Calu3 (cell line): ENCODE measurements at regions not wholly inside any gene's neighbourhood (a gene's known extent, or its start where the extent isn't known, plus 50 kb on each side); places are given as distances from the start of the nearest gene placed in this dataset.

Source experiments
- BruUV-seq: library from RNA; stranded (reverse); fragments of 400-500 nt; replicated peaks from 2 replicates; lab custom pipeline; 2021; lab: Mats Ljungman, UMichigan
- CTCF ChIA-PET: fragments of 300-600 bp; sonication (Branson Sonifier 250); formaldehyde crosslinking; loops from one replicate; lab custom pipeline; 2022; ENCODE audit warnings: antibody characterized with exemption; lab: Charles Lee
- DNase-seq: peaks from one replicate; pipeline ENCODE4 v3.0.0; 2022
- H3K27ac Mint-ChIP-seq: one replicate; pipeline ENCODE4 v1.8.0; 2022; ENCODE audit warnings: mixed read lengths; ENCODE audit not compliant: unreplicated experiment
- H3K27me3 Mint-ChIP-seq: one replicate; pipeline ENCODE4 v1.8.0; 2022; ENCODE audit warnings: mixed read lengths; ENCODE audit not compliant: unreplicated experiment
- H3K36me3 Mint-ChIP-seq: one replicate; pipeline ENCODE4 v1.8.0; 2022; ENCODE audit warnings: mild to moderate bottlenecking, moderate library complexity, mixed read lengths; ENCODE audit not compliant: insufficient read depth, unreplicated experiment
- H3K4me1 Mint-ChIP-seq: one replicate; pipeline ENCODE4 v1.8.0; 2022; ENCODE audit warnings: mild to moderate bottlenecking, low read depth, mixed read lengths; ENCODE audit not compliant: unreplicated experiment
- H3K4me3 Mint-ChIP-seq: one replicate; pipeline ENCODE4 v1.8.0; 2022; ENCODE audit warnings: mild to moderate bottlenecking, low read depth, moderate library complexity, mixed read lengths; ENCODE audit not compliant: unreplicated experiment
- H3K9me3 Mint-ChIP-seq: one replicate; pipeline ENCODE4 v1.8.0; 2022; ENCODE audit warnings: low read depth, mixed read lengths; ENCODE audit not compliant: unreplicated experiment
- intact Hi-C: fragments of 100-400 bp; cut with micrococcal nuclease; formaldehyde crosslinking; loops from one replicate; pipeline ENCODE4 v1.10.0; 2022; ENCODE audit not compliant: unreplicated experiment
- TF ChIP-seq, protein P1 (sequence below): fragments of 200-600 bp; IDR thresholded peaks from one replicate; pipeline ENCODE4 v1.8.0; 2022; ENCODE audit warnings: antibody characterized with exemption; ENCODE audit not compliant: unreplicated experiment

DNA sequence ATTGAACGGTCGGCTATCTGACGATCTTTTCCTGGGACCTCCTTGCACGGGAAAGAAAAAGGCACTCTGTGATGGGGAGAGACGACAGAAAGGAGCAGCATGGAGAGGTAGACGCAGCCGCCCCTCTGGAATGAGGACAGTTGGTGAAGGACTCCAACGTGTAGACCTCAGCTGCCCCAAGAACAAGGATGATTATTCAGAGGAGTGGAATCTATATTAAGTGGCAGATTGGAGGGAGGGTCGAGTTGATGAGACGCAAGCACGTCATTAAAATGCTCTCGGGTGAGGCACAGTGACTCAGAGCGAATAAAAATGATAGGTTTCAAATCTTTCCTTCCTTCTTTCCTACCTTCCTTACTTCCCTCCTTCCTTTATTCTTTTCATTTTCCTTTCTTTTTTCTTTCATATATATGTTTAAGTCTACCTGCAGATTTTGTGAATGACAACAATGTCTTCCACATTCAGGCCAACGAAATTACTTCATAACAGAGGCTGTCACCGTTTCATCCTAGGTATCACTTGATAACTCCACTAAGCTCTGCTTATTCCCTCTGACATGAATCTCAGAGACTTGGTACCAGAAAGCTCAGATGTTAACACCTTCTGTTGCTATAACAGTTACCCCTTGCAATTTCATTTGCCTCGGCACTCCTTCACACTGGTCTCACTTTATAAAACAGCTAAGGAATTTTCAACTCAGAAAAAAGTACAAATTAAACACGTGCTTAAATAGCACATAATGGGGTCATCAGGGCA lies 110.0 kb upstream of the PPARGC1A start:
- Mint-ChIP-seq H3K36me3 (no peaks in the 10 kb centered on the region), H3K27ac (no peak overlapping the region), H3K27me3 (no peaks in the 10 kb centered on the region), H3K4me1 (peaks cover 10% of the 10 kb centered on the region), H3K9me3 (no peaks in the 10 kb centered on the region), H3K4me3 (no peak overlapping the region)
- intact Hi-C loops, result no loop called here
- no TSS peak for BruUV-seq
- TF ChIP-seq, protein P1, sequence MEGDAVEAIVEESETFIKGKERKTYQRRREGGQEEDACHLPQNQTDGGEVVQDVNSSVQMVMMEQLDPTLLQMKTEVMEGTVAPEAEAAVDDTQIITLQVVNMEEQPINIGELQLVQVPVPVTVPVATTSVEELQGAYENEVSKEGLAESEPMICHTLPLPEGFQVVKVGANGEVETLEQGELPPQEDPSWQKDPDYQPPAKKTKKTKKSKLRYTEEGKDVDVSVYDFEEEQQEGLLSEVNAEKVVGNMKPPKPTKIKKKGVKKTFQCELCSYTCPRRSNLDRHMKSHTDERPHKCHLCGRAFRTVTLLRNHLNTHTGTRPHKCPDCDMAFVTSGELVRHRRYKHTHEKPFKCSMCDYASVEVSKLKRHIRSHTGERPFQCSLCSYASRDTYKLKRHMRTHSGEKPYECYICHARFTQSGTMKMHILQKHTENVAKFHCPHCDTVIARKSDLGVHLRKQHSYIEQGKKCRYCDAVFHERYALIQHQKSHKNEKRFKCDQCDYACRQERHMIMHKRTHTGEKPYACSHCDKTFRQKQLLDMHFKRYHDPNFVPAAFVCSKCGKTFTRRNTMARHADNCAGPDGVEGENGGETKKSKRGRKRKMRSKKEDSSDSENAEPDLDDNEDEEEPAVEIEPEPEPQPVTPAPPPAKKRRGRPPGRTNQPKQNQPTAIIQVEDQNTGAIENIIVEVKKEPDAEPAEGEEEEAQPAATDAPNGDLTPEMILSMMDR, result no peak
- no peak for DNase-seq
- CTCF ChIA-PET, result no interaction called here

DNA sequence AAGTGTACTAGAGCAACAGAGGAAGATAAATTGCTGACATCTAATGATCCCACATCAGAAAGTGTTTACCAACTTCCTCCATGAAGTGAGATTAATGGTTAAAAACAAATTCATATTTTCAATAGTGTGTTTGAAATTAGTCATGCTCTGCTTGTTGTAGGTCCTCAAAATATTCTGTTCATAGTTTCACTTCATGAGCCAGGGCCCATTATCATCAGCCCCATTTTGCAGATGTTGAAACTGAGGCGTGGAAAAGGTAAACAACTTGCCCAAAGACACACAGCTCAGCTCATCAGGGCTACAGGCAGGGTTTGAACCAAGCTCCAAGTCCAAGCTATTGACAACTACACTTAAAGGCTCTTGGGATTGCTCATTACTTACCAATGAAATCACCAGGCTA lies 103.5 kb upstream of the PPARGC1A start:
- H3K27me3 Mint-ChIP-seq, result no peaks in the 10 kb centered on the region
- CTCF ChIA-PET, result no interaction called here

DNA sequence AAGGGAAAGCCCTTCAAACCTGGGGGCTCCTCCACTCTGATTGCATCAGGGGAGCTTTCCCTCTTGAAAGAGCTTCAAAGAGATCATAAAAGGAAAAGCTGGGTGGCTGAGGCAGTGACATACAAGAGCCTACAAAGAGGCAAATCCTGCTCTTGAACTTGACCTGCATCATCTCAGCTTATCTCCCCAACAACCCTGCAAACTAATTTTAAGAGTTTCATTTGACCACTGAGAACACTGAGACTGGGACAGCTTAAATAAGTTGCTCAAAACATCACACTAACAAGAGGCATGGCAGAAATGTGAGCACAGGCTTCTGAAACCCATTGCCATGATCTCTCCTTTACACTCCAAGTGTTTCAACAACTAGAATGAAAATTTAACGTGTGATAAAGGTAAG lies 101.6 kb upstream of the PPARGC1A start:
- Mint-ChIP-seq H3K27me3 (no peaks in the 10 kb centered on the region), H3K4me3 (no peak overlapping the region), H3K27ac (no peak overlapping the region), H3K4me1 (no peaks in the 10 kb centered on the region), H3K36me3 (no peaks in the 10 kb centered on the region), H3K9me3 (no peaks in the 10 kb centered on the region)
- intact Hi-C loops, result no loop called here
- TF ChIP-seq, protein P1, result no peak
- CTCF ChIA-PET, result interaction anchor here (0.7 kb wide), 1 partner anchor 437 kb away, joined by 6 read pairs; no protein-coding TSS in a partner anchor
- BruUV-seq, result no TSS peak
- DNase-seq, result no peak

More for the DNA sequence above, 103.5 kb upstream of the PPARGC1A start:
- H3K4me3 Mint-ChIP-seq, result no peak overlapping the region
- intact Hi-C loops, result no loop called here
- DNase-seq, result no peak
- H3K36me3 Mint-ChIP-seq, result no peaks in the 10 kb centered on the region
- BruUV-seq, result no TSS peak
- H3K27ac Mint-ChIP-seq, result no peak overlapping the region
- H3K9me3 Mint-ChIP-seq, result no peaks in the 10 kb centered on the region
- H3K4me1 Mint-ChIP-seq, result no peaks in the 10 kb centered on the region
- TF ChIP-seq, protein P1, result no peak

DNA sequence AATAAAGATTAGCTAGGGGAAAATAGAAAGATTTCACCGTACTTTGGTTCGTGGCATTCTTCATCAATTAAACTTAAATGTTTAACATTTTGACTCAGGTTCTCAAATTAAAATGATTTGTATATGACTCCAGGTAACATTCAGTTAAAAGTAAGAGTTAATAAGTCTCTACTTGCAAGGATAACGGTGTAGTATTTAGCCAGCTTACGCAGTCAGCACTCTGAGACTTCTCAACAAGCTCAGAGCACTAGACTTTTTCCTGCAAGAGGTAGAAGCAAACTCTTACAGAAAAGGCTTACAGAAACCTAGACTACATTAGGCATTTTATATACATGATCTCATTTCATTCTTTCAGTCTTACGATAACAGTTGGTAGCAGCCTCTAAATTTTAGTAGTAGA lies 96.4 kb upstream of the PPARGC1A start:
- CTCF ChIA-PET, result no interaction called here
- H3K9me3 Mint-ChIP-seq, result no peaks in the 10 kb centered on the region
- no peaks in the 10 kb centered on the region for H3K27me3 Mint-ChIP-seq
- H3K4me3 Mint-ChIP-seq, result no peak overlapping the region
- no peaks in the 10 kb centered on the region for H3K36me3 Mint-ChIP-seq
- H3K4me1 Mint-ChIP-seq, result no peaks in the 10 kb centered on the region
- no TSS peak for BruUV-seq
- H3K27ac Mint-ChIP-seq, result no peak overlapping the region
- intact Hi-C loops, result no loop called here
- no peak for DNase-seq
- TF ChIP-seq, protein P1, result no peak
